H1 (cell line): ENCODE measurements at regions not wholly inside any gene's neighbourhood (a gene's known extent, or its start where the extent isn't known, plus 50 kb on each side); places are given as distances from the start of the nearest gene placed in this dataset.
A peak's percentile ranks its signal among the peaks of the same experiment; 100 is the strongest.
"Not testable (repeated sequence)": the region's sequence is repeated elsewhere in the genome, so short reads cannot be mapped to it uniquely, and the experiment has no call there.

Experiments
- CTCF ChIA-PET: fragments of 300-600 bp; sonication (Branson Sonifier 250); formaldehyde crosslinking; loops from one replicate; lab custom pipeline; 2021; ENCODE audit not compliant: partially characterized antibody; lab: Charles Lee
- POLR2A ChIA-PET: fragments of 300-600 bp; sonication (Branson Sonifier 250); formaldehyde crosslinking; loops from one replicate; lab custom pipeline; 2021; ENCODE audit warnings: inconsistent platforms; ENCODE audit not compliant: partially characterized antibody; lab: Charles Lee
- DNase-seq, 2 experiments: peaks; one replicate each; pipeline versions ENCODE4 v3.0.0 to v3.0.0-alpha.2; 2010 to 2022; ENCODE audit warnings: low spot score in 2 of 2, low read depth in 1 of 2, mixed read lengths in 1 of 2
- FAIRE-seq: peaks from 2 replicates; lab custom pipeline; 2011; peaks lifted over from hg19 to GRCh38; lab: Jason Lieb, UNC
- H2AFZ ChIP-seq: 2 replicates; pipeline ENCODE4 v1.8.1; 2012; ENCODE audit warnings: low read length, inconsistent platforms
- H2AK5ac ChIP-seq: 2 replicates; pipeline ENCODE4 v1.6.1; 2013; ENCODE audit warnings: low read depth, low read length
- H2BK120ac ChIP-seq: replicated peaks from 2 replicates; pipeline ENCODE3; 2013; ENCODE audit warnings: low read depth, low read length, inconsistent platforms
- H2BK12ac ChIP-seq: 2 replicates; pipeline ENCODE4 v1.6.1; 2013; ENCODE audit warnings: low read depth, low read length
- H2BK15ac ChIP-seq: 2 replicates; pipeline ENCODE4 v1.6.1; 2013; ENCODE audit warnings: low read length
- H2BK20ac ChIP-seq: 2 replicates; pipeline ENCODE4 v1.6.1; 2013; ENCODE audit warnings: low read length
- H2BK5ac ChIP-seq: 2 replicates; pipeline ENCODE4 v1.6.1; 2013; ENCODE audit warnings: low read depth, low read length
- H3K14ac ChIP-seq: 2 replicates; pipeline ENCODE4 v1.6.1; 2013; ENCODE audit warnings: inconsistent platforms; ENCODE audit not compliant: insufficient read length
- H3K18ac ChIP-seq: 2 replicates; pipeline ENCODE4 v1.6.1; 2013; ENCODE audit warnings: low read length; ENCODE audit errors: extremely low read depth
- H3K23ac ChIP-seq: 2 replicates; pipeline ENCODE4 v1.6.1; 2013; ENCODE audit warnings: inconsistent platforms; ENCODE audit not compliant: insufficient read length
- H3K23me2 ChIP-seq: 2 replicates; pipeline ENCODE4 v1.6.1; 2013; ENCODE audit warnings: low read depth, low read length
- H3K27ac ChIP-seq: 2 replicates; pipeline ENCODE4 v1.6.1; 2011; ENCODE audit warnings: low read depth, low read length, inconsistent platforms
- H3K27me3 ChIP-seq, 4 experiments: replicated peaks in 1 of 4; 1 replicate in 1 of 4; 2 replicates in 3 of 4; pipeline versions ENCODE4 v1.6.1 to v1.8.1; 2011 to 2013; ENCODE audit warnings: low read length in 3 of 4, mild to moderate bottlenecking in 3 of 4, inconsistent platforms in 2 of 4, mixed read lengths in 2 of 4, moderate library complexity in 1 of 4; ENCODE audit not compliant: control insufficient read depth in 3 of 4, insufficient read depth in 3 of 4; ENCODE audit errors: extremely low read depth in 1 of 4
- H3K36me3 ChIP-seq, 4 experiments: 2 replicates each; pipeline versions ENCODE4 v1.6.1 to v1.8.1; 2011 to 2013; ENCODE audit warnings: mild to moderate bottlenecking in 4 of 4, low read length in 3 of 4, moderate library complexity in 2 of 4, control low read depth in 1 of 4, inconsistent platforms in 1 of 4; ENCODE audit not compliant: insufficient read depth in 4 of 4, control insufficient read depth in 2 of 4
- H3K4ac ChIP-seq: replicated peaks from 2 replicates; pipeline ENCODE3; 2013; ENCODE audit warnings: low read length, low read depth, mixed read lengths, inconsistent platforms; ENCODE audit not compliant: insufficient read length
- H3K4me1 ChIP-seq, 4 experiments: replicated peaks in 1 of 4; 1 replicate in 1 of 4; 2 replicates in 3 of 4; pipeline versions ENCODE4 v1.6.1 to v1.8.1; 2011 to 2013; ENCODE audit warnings: low read length in 3 of 4, inconsistent platforms in 2 of 4, mixed read lengths in 1 of 4; ENCODE audit not compliant: insufficient read depth in 4 of 4, control insufficient read depth in 3 of 4
- H3K4me2 ChIP-seq, 2 experiments: 2 replicates each; pipeline versions ENCODE4 v1.6.1 to v1.8.1; 2011 to 2013; ENCODE audit warnings: low read depth in 2 of 2, low read length in 2 of 2, control low read depth in 1 of 2, inconsistent platforms in 1 of 2, mild to moderate bottlenecking in 1 of 2; ENCODE audit not compliant: insufficient read depth in 1 of 2
- H3K4me3 ChIP-seq, 4 experiments: fragments of 200-600, 300-600 bp in 1 of 4; sonication (generic), shearing (Covaris generic), sonication (Bioruptor Twin) in 1 of 4; 2 replicates each; pipeline versions ENCODE4 v1.5.1 to v1.8.1; 2011 to 2016; ENCODE audit warnings: low read length in 4 of 4, low read depth in 3 of 4, control low read depth in 2 of 4, inconsistent platforms in 2 of 4, mild to moderate bottlenecking in 2 of 4, mixed read lengths in 1 of 4, moderate library complexity in 1 of 4; ENCODE audit not compliant: insufficient read depth in 2 of 4; ENCODE audit errors: extremely low read depth in 1 of 4
- H3K56ac ChIP-seq: replicated peaks from 2 replicates; pipeline ENCODE3; 2013; ENCODE audit warnings: low read depth, mild to moderate bottlenecking, mixed read lengths, low read length, inconsistent platforms; ENCODE audit not compliant: insufficient read length
- H3K79me1 ChIP-seq: 2 replicates; pipeline ENCODE4 v1.6.1; 2013; ENCODE audit warnings: low read depth, low read length, control low read depth
- H3K79me2 ChIP-seq, 2 experiments: 2 replicates each; pipeline versions ENCODE4 v1.6.1 to v1.8.1; 2012 to 2013; ENCODE audit warnings: low read length in 2 of 2, mild to moderate bottlenecking in 2 of 2, inconsistent platforms in 1 of 2; ENCODE audit not compliant: insufficient read depth in 2 of 2, control insufficient read depth in 1 of 2
- H3K9ac ChIP-seq, 4 experiments: replicated peaks in 1 of 4; 1 replicate in 1 of 4; 2 replicates in 3 of 4; pipeline versions ENCODE4 v1.6.1 to v1.8.1; 2011 to 2013; ENCODE audit warnings: low read depth in 3 of 4, low read length in 3 of 4, control low read depth in 2 of 4, mild to moderate bottlenecking in 2 of 4, moderate library complexity in 2 of 4, inconsistent platforms in 1 of 4; ENCODE audit errors: extremely low read depth in 1 of 4
- H3K9me3 ChIP-seq, 2 experiments: 2 replicates each; pipeline versions ENCODE4 v1.6.1 to v1.8.1; 2012 to 2013; ENCODE audit warnings: mild to moderate bottlenecking in 2 of 2, moderate library complexity in 2 of 2, control low read depth in 1 of 2, inconsistent platforms in 1 of 2, low read depth in 1 of 2, low read length in 1 of 2, mixed read lengths in 1 of 2; ENCODE audit not compliant: insufficient read depth in 2 of 2
- H4K20me1 ChIP-seq, 2 experiments: replicated peaks in 1 of 2; 2 replicates each; pipeline versions ENCODE3 to v1.8.1; 2011 to 2013; ENCODE audit warnings: inconsistent platforms in 2 of 2, low read length in 2 of 2, mild to moderate bottlenecking in 1 of 2; ENCODE audit not compliant: insufficient read depth in 2 of 2, control insufficient read depth in 1 of 2
- H4K5ac ChIP-seq: 2 replicates; pipeline ENCODE4 v1.6.1; 2013; ENCODE audit warnings: low read length, low read depth, mixed read lengths, inconsistent platforms; ENCODE audit not compliant: insufficient read length
- H4K8ac ChIP-seq: 2 replicates; pipeline ENCODE4 v1.8.0; 2013; ENCODE audit warnings: mild to moderate bottlenecking, moderate library complexity, low read length, inconsistent platforms; ENCODE audit not compliant: insufficient read depth; ENCODE audit errors: extremely low read depth
- H4K91ac ChIP-seq: replicated peaks from 2 replicates; pipeline ENCODE3; 2013; ENCODE audit warnings: low read length, mixed read lengths, inconsistent platforms; ENCODE audit not compliant: insufficient read length
- BACH1 ChIP-seq: IDR thresholded peaks from 2 replicates; pipeline ENCODE4 v1.6.1; 2012; ENCODE audit warnings: low read length, improper control_type of control experiment
- CBX8 ChIP-seq: fragments of 300-800, 300-1000 bp; sonication (generic); IDR thresholded peaks from 2 replicates; pipeline ENCODE4 v1.7.1; 2016; ENCODE audit warnings: low read depth, low read length, borderline replicate concordance
- CREB1 ChIP-seq: IDR thresholded peaks from 2 replicates; pipeline ENCODE4 v1.6.1; 2012; ENCODE audit warnings: inconsistent platforms
- POLR2A ChIP-seq, 2 experiments: IDR thresholded peaks; 1 replicate in 1 of 2; 2 replicates in 1 of 2; pipeline ENCODE4 v1.6.1; 2011; ENCODE audit warnings: low read depth in 2 of 2, low read length in 2 of 2, mild to moderate bottlenecking in 2 of 2; ENCODE audit errors: control extremely low read depth in 1 of 2
- POLR2AphosphoS5 ChIP-seq: IDR thresholded peaks from 2 replicates; pipeline ENCODE4 v1.6.1; 2011; ENCODE audit warnings: low read depth, low read length
- WGBS, 2 experiments: shearing (Covaris generic) in 1 of 2; methylation state at CpG; one replicate each; pipeline versions ENCODE4 v1.1.6 to v1.1.7; 2013 to 2015; ENCODE audit warnings: low lambda C conversion rate in 2 of 2, mixed read lengths in 2 of 2, inconsistent platforms in 1 of 2, low coverage in 1 of 2, missing lambda C conversion rate in 1 of 2; ENCODE audit not compliant: insufficient replicate concordance in 2 of 2, insufficient coverage in 1 of 2, insufficient read length in 1 of 2; ENCODE audit errors: extremely low coverage in 1 of 2, missing lambda C conversion rate in 1 of 2; 5-methylcytosine and 5-hydroxymethylcytosine counted together

DNA sequence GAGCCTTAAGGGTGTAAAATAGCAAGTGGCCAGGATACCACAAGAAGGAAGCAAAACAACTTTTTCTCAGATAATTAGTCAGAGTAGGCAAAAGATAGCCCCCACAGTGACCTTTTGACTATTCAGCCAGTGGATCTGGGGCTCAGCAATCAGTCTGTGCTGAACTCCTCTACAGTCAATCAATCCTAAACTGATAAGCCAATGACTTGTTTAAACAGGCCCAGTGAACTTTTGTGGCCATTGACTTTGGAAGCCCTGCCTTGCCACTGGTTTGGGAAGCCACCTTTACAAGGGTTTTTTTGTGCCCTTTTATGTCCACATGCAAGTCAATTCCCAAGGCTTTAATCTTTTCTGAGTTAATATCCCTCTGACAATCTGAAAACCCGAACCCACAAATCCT is 1565.0 kb upstream of the WWC1 start:
- no peak for DNase-seq
- FAIRE-seq = no peak
- H3K18ac ChIP-seq = no peak overlapping the region

DNA sequence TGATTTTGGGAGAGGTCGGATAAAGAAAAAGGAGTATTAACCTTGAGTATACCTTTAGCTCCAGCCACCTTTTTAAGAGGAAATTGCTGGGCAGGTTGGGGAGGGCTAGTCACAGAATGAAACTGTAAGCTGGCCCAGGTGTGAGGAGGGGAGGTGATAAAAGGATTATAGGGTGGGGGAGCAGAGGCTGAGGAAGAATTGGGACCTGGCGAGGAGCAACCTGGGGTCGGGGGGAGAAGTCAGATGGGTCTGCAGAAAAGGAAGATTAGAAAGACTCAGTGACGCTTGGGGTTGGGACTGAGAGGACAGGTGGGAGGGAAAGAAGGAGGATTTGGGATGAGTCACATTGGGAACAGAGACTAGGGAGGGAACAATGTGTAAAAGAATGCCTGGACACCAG is 1548.5 kb upstream of the WWC1 start:
- H3K9me3 ChIP-seq, H3K79me2 ChIP-seq, DNase-seq, H3K4ac ChIP-seq, H3K4me1 ChIP-seq, H2BK5ac ChIP-seq, H3K18ac ChIP-seq, H3K36me3 ChIP-seq, H4K5ac ChIP-seq, H3K9ac ChIP-seq, H3K4me2 ChIP-seq, H3K27me3 ChIP-seq, H4K91ac ChIP-seq, H3K14ac ChIP-seq, H2BK120ac ChIP-seq, H3K56ac ChIP-seq, POLR2A ChIA-PET, H2AK5ac ChIP-seq, H2BK15ac ChIP-seq, H3K23me2 ChIP-seq, H3K79me1 ChIP-seq, H2BK20ac ChIP-seq, H3K23ac ChIP-seq, H4K20me1 ChIP-seq, H3K27ac ChIP-seq, CTCF ChIA-PET, H3K4me3 ChIP-seq, H2BK12ac ChIP-seq, FAIRE-seq, H2AFZ ChIP-seq, H4K8ac ChIP-seq: not testable (repeated sequence)
- WGBS, 2 experiments = 89% methylated on average over 4 of the region's 4 CpGs; no CpG with 5 or more reads in 1 of the 2 experiments

More for the DNA sequence above, 1565.0 kb upstream of the WWC1 start:
- H2BK15ac ChIP-seq = no peak overlapping the region
- H3K9ac ChIP-seq = no peak overlapping the region
- no peak overlapping the region for H3K56ac ChIP-seq
- H4K5ac ChIP-seq = no peak overlapping the region
- TF ChIP-seq CREB1 (no peak), POLR2AphosphoS5 (no peak), POLR2A (IDR thresholded peaks at IDR 0.05; ENCODE audit: control extremely low read depth in 1 of 2, low read depth in 2 of 2, low read length in 2 of 2) (no peak), BACH1 (no peak), CBX8 (no peak)
- TF ChIP-seq, all 59 proteins: peak for 0
- Histone ChIP-seq H3K4ac (no peak overlapping the region), H4K8ac (no peak overlapping the region), H3K4me3 (no peak overlapping the region), H2BK120ac (no peak overlapping the region), H3K36me3 (no peaks in the 10 kb centered on the region), H3K4me1 (peaks cover 0 to 3% (median under 1%) of the 10 kb centered on the region in 4 experiments; a peak in 2 of 7 replicates), H2BK5ac (no peak overlapping the region), H3K23me2 (no peaks in the 10 kb centered on the region), H3K27ac (no peak overlapping the region), H4K20me1 (no peaks in the 10 kb centered on the region), H2AK5ac (no peak overlapping the region), H3K79me1 (no peaks in the 10 kb centered on the region), H3K9me3 (no peaks in the 10 kb centered on the region), H2BK12ac (no peak overlapping the region), H4K91ac (no peak overlapping the region), H3K4me2 (no peak overlapping the region), H2BK20ac (no peak overlapping the region), H3K79me2 (no peaks in the 10 kb centered on the region), H3K27me3 (no peaks in the 10 kb centered on the region), H3K14ac (no peak overlapping the region), H2AFZ (0 out of 2 replicates have a peak overlapping the region, but pooled peaks have one; percentile 52), H3K23ac (no peak overlapping the region)
- ChIA-PET POLR2A (no interaction called here), CTCF (no interaction called here)
- 94% methylated on average over 1 of the region's 1 CpG; no CpG with 5 or more reads in 1 of the 2 experiments for WGBS, 2 experiments
